ENCODE measurements at regions not wholly inside any gene's neighbourhood (a gene's known extent, or its start where the extent isn't known, plus 50 kb on each side); places are given as distances from the start of the nearest gene placed in this dataset.

- TF ChIP-seq POLR2A (IDR thresholded peaks at IDR 0.05) (no peak), CTCF (IDR thresholded peaks at IDR 0.05) (no peak)
Observed at GRCh38 chrX:7580127-7580526, 262.8 kb upstream of the VCX start.
